ENCODE measurements at regions not wholly inside any gene's neighbourhood (a gene's known extent, or its start where the extent isn't known, plus 50 kb on each side); places are given as distances from the start of the nearest gene placed in this dataset.

DNA sequence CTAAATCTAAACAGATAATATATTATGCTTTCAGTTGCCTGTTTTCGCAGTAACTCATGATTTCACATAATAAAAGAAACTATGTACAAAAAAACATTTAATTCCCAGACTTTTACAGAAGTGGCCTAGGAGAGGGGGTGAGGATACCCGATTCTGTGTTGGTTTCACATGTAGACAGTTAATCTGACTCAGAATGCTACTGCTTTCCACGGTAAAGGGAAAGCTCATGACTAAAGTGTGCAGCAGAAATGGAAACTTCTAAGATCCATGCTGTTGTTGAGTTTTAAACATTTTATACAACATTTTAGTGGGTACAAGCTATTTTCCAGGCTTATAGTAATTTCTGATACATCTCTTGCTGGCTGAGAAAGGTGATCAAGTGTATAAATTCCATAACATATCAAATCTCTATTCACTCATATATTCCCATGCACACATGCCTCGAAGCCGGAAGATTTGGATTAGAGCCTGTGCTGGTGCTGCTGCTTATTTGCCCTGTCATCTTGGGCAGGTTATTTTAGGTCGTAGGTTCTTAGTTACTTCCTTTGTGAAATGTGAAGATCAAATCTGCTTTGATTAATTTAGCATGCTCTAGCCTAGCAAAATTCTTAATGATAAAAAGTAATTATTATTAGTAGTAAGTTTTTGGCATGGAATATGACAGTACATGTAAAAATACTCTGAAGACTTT, 896.7 kb upstream of the MAP3K7 start:
- TF ChIP-seq, protein P1, sequence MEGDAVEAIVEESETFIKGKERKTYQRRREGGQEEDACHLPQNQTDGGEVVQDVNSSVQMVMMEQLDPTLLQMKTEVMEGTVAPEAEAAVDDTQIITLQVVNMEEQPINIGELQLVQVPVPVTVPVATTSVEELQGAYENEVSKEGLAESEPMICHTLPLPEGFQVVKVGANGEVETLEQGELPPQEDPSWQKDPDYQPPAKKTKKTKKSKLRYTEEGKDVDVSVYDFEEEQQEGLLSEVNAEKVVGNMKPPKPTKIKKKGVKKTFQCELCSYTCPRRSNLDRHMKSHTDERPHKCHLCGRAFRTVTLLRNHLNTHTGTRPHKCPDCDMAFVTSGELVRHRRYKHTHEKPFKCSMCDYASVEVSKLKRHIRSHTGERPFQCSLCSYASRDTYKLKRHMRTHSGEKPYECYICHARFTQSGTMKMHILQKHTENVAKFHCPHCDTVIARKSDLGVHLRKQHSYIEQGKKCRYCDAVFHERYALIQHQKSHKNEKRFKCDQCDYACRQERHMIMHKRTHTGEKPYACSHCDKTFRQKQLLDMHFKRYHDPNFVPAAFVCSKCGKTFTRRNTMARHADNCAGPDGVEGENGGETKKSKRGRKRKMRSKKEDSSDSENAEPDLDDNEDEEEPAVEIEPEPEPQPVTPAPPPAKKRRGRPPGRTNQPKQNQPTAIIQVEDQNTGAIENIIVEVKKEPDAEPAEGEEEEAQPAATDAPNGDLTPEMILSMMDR (conservative IDR thresholded peaks at IDR 0.05), result no peak
- TF ChIP-seq EZH2 (IDR thresholded peaks at IDR 0.05; ENCODE audit: low read depth), result no peak
